HL-60 (cell line): ENCODE measurements at regions not wholly inside any gene's neighbourhood (a gene's known extent, or its start where the extent isn't known, plus 50 kb on each side); places are given as distances from the start of the nearest gene placed in this dataset.

Source experiments
- DNase-seq, 2 experiments: peaks; one replicate each; pipeline ENCODE4 v3.0.0-alpha.2; 2010 to 2020; ENCODE audit warnings: low read depth in 1 of 2, low spot score in 1 of 2
- H3K27ac ChIP-seq: fragments of 250-450 bp; sonication (Bioruptor Pico); replicated peaks from 2 replicates; pipeline ENCODE4 v1.5.1; 2020; ENCODE audit warnings: mild to moderate bottlenecking, moderate library complexity
- H3K27me3 ChIP-seq: fragments of 250-450 bp; sonication (Bioruptor Pico); 2 replicates; pipeline ENCODE4 v1.5.1; 2021; ENCODE audit warnings: mild to moderate bottlenecking, moderate library complexity; ENCODE audit not compliant: insufficient read depth, poor library complexity, severe bottlenecking
- H3K4me3 ChIP-seq: replicated peaks from 2 replicates; pipeline ENCODE4 v1.5.1; 2011; ENCODE audit warnings: mild to moderate bottlenecking, control low read depth, low read length; ENCODE audit not compliant: insufficient read depth
- GABPA ChIP-seq: IDR thresholded peaks from 2 replicates; pipeline ENCODE4 v1.6.1; 2012; ENCODE audit warnings: low read depth
- POLR2AphosphoS5 ChIP-seq: IDR thresholded peaks from 2 replicates; pipeline ENCODE4 v1.6.1; 2012; ENCODE audit warnings: low read depth
- SPI1 ChIP-seq: IDR thresholded peaks from 2 replicates; pipeline ENCODE4 v1.6.1; 2012; ENCODE audit warnings: low read depth, mild to moderate bottlenecking, borderline replicate concordance
- TF ChIP-seq, protein P1 (sequence below): IDR thresholded peaks from one replicate; pipeline ENCODE4 v1.5.1; 2011; ENCODE audit warnings: low read length, control low read depth, inconsistent platforms; ENCODE audit not compliant: insufficient read depth
- TF ChIP-seq, protein P2 (sequence below): IDR thresholded peaks from 2 replicates; pipeline ENCODE4 v1.6.1; 2012; ENCODE audit warnings: low read depth; ENCODE audit not compliant: insufficient replicate concordance

DNA sequence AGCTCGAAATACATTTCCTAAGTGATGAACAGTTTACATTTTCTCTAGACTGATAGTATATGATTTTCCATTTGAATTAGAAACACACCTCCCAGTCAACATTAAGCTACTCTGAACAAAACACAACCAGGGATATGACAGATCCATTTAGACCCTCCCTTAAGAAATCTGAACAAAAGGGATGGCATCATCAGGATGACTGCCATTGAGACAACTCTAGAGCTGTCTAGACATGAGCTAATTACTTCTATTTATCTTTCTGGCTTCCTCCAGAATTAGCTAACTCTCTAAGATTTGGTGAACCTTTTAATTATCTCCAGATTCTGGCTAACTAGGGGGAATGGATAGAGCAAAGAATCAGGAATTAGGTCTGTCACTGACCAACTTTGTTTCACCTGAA, 92.9 kb upstream of the IGF1 start:
- no peak overlapping the region for H3K4me3 ChIP-seq
- H3K27ac ChIP-seq: no peak overlapping the region
- TF ChIP-seq POLR2AphosphoS5 (no peak), GABPA (no peak), SPI1 (no peak)
- TF ChIP-seq, protein P1, sequence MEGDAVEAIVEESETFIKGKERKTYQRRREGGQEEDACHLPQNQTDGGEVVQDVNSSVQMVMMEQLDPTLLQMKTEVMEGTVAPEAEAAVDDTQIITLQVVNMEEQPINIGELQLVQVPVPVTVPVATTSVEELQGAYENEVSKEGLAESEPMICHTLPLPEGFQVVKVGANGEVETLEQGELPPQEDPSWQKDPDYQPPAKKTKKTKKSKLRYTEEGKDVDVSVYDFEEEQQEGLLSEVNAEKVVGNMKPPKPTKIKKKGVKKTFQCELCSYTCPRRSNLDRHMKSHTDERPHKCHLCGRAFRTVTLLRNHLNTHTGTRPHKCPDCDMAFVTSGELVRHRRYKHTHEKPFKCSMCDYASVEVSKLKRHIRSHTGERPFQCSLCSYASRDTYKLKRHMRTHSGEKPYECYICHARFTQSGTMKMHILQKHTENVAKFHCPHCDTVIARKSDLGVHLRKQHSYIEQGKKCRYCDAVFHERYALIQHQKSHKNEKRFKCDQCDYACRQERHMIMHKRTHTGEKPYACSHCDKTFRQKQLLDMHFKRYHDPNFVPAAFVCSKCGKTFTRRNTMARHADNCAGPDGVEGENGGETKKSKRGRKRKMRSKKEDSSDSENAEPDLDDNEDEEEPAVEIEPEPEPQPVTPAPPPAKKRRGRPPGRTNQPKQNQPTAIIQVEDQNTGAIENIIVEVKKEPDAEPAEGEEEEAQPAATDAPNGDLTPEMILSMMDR: no peak
- TF ChIP-seq, protein P2, sequence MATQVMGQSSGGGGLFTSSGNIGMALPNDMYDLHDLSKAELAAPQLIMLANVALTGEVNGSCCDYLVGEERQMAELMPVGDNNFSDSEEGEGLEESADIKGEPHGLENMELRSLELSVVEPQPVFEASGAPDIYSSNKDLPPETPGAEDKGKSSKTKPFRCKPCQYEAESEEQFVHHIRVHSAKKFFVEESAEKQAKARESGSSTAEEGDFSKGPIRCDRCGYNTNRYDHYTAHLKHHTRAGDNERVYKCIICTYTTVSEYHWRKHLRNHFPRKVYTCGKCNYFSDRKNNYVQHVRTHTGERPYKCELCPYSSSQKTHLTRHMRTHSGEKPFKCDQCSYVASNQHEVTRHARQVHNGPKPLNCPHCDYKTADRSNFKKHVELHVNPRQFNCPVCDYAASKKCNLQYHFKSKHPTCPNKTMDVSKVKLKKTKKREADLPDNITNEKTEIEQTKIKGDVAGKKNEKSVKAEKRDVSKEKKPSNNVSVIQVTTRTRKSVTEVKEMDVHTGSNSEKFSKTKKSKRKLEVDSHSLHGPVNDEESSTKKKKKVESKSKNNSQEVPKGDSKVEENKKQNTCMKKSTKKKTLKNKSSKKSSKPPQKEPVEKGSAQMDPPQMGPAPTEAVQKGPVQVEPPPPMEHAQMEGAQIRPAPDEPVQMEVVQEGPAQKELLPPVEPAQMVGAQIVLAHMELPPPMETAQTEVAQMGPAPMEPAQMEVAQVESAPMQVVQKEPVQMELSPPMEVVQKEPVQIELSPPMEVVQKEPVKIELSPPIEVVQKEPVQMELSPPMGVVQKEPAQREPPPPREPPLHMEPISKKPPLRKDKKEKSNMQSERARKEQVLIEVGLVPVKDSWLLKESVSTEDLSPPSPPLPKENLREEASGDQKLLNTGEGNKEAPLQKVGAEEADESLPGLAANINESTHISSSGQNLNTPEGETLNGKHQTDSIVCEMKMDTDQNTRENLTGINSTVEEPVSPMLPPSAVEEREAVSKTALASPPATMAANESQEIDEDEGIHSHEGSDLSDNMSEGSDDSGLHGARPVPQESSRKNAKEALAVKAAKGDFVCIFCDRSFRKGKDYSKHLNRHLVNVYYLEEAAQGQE: no peak

DNA sequence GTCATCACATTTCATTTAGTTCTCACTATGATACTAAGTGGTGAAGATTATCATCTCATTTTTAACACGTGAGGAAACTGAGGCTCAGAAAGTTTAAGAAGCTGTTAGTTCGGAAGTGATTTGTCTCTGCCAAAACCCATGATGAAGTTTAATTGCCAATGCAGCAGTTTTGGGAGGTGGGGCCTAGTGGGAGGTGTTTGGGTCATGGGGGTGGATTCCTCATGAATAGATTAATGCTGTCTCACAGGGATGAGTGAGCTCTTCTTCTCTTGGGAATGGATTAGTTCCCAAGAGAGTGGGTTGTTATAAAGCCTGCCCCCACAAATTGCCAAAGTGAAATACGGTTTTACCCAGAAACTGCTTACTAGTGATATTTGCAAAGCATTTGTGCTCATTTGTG, 91.5 kb upstream of the IGF1 start:
- no peak overlapping the region for H3K27ac ChIP-seq
- TF ChIP-seq SPI1 (no peak), POLR2AphosphoS5 (no peak), GABPA (no peak)
- TF ChIP-seq, protein P2: no peak
- TF ChIP-seq, protein P1: no peak
- H3K4me3 ChIP-seq: no peak overlapping the region
- H3K27me3 ChIP-seq: peaks cover 3% of the 10 kb centered on the region
- DNase-seq: no peak

More for the DNA sequence above, 92.9 kb upstream of the IGF1 start:
- peaks cover 3% of the 10 kb centered on the region for H3K27me3 ChIP-seq
- no peak for DNase-seq

DNA sequence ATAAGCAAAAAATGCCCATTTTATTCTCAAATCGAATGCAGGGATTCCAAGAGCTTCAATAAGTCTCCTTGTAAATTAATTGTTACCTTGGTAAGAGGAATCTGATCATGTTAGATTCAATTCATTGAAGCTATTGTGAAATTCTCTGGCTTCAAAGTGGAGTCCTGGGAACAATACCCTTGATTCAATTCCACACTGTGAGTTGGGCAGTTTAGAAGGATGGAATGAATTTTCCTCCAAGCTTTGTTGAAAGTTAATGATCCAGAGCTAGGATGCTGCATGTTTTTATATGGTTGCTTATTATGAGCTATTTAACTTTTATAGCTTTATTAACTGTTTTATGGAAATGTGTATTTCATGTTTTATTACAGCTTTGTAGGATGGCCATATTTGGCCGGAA, 89.9 kb upstream of the IGF1 start:
- TF ChIP-seq, protein P1: no peak
- no peak for TF ChIP-seq GABPA
- no peak for TF ChIP-seq SPI1
- TF ChIP-seq, protein P2: no peak
- no peak for TF ChIP-seq POLR2AphosphoS5
- H3K4me3 ChIP-seq: no peak overlapping the region
- no peak overlapping the region for H3K27ac ChIP-seq
- H3K27me3 ChIP-seq: peaks cover 3% of the 10 kb centered on the region
- DNase-seq: no peak
